H4 (cell line): ENCODE measurements at regions not wholly inside any gene's neighbourhood (a gene's known extent, or its start where the extent isn't known, plus 50 kb on each side); places are given as distances from the start of the nearest gene placed in this dataset.
"Not testable (repeated sequence)": the region's sequence is repeated elsewhere in the genome, so short reads cannot be mapped to it uniquely, and the experiment has no call there.

ENCODE experiments used
- DNase-seq: peaks from one replicate; pipeline ENCODE4 v3.0.0-alpha.2; 2015; ENCODE audit warnings: low spot score

GRCh38 chr16:29330623-29331022 is 75.9 kb downstream of the NPIPB11 start:
- not testable (repeated sequence) for DNase-seq

- peak; percentile 31 for DNase-seq
These were observed 78.0 kb downstream of the NPIPB11 start for GRCh38 chr16:29328528-29328927.

DNA sequence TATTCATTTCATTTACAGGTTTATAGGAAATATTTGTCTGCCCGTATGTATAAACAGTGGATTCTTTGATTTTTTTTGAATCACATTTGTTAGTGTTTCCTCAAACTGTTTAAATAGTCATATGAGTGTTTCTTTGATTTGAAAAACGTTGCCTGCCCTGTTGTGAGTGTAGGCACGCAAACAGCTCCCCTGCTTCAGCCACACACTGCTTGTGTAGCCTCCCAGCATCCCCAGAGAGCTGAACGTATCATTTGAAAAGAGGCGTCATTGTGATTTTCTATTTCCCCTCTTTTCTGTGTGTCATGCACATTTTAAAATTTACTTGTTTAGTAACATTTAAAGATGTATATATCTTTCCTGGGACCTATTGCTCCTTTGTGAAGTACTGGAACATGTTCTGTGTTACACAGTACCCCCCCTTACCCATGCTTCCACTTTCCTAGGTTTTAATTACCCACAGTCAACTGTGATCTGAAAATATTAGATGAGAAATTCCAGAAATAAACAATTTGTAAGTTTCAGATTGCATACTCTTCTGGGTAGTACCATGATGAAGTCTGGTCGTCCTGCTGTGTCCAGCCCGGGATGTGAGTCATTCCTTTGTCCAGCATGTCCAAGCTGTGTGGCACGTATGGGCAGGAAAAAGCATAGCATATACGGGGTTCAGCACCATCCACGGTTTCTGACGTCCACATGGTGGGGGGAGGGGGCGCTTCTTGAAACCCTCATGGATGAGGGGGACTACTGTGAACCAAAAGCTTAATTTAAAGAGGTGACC is 78.7 kb downstream of the NPIPB11 start:
- peak; percentile 43 for DNase-seq

GRCh38 chr16:29326164-29327125 is 80.1 kb downstream of the NPIPB11 start:
- DNase-seq: not testable (repeated sequence)

GRCh38 chr16:29323725-29324124 is 82.8 kb downstream of the NPIPB11 start:
- DNase-seq: not testable (repeated sequence)

- no peak for DNase-seq
These were observed 84.9 kb downstream of the NPIPB11 start for GRCh38 chr16:29321585-29321984.

- no peak for DNase-seq
These were observed 85.5 kb downstream of the NPIPB11 start for GRCh38 chr16:29321000-29321393.

GRCh38 chr16:29320274-29320999 is 86.1 kb downstream of the NPIPB11 start:
- no peak for DNase-seq

GRCh38 chr16:29319726-29320125 is 86.8 kb downstream of the NPIPB11 start:
- no peak for DNase-seq

DNA sequence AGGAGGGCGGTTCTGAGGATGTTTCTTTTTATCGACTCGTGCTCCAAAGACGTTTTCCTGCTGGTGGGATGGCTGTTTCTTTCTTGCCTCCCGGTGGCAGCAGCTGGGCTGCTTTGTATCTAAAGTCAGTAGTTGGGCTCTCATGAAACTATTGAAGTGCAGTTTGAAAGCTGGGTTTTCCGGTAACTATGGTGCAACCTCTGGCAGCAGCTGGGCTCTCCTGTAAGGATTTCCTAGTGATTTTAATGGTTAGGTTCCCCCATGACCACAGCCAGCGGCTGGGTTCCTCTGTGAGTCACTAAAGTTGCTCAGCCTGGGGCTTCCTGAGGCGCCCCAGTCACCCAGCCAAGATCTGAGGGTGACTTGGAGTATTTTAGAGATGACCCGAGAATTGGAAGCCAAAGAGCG is 87.9 kb downstream of the NPIPB11 start:
- peak; percentile 64 for DNase-seq

GRCh38 chr16:29318037-29318436 is 88.5 kb downstream of the NPIPB11 start:
- DNase-seq: no peak

GRCh38 chr16:29317269-29317668 is 89.2 kb downstream of the NPIPB11 start:
- no peak for DNase-seq

DNA sequence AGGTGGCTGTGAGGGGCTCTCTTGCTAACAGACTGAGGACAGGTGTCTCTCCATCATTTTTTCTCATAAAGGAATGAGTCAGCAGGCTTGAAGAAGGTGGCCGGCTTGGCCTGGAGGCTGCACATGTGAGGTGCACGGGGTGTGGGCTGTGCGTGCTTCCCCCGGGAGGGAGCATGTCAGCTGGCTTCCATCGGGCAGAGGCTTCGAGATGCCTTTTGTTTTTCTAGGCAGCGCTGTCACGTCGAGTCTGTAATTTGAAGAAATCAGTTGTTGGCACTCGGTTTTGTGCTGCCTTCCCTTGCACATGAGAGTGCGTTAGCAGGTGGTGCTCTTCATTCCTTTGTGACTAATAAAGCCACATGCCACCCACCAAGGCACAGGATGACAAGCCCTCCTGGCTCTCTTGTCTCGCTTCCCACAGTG is 89.7 kb downstream of the NPIPB11 start:
- DNase-seq: no peak

DNA sequence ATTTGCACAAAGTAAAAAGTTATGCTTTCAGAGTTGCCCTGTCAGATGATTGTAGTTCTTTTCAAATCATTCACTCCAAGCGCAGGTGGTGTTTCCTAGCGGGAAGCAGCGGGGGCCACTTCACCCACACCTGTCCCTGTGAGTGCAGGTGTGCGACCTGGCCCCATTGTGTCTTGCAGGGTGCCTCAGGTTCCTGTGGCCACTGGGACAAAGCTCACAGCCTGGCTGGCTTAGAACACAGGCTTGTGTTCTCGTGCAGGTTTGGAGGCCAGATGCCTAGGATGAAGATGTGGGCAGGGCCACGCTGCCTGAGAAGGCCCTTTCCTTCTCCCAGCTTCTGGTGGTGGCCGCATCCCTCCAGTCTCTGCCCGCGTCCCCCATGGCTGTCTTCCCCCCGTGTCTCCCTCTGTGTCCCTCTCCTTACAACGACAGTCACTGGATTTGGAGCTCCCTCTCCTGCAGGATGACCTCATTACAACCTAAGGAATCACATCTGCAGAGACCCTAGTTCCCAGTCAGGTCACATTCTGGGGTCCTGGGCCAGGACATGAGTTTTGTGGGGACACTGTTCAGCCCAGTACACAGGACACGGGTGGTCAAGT is 90.5 kb downstream of the NPIPB11 start:
- no peak for DNase-seq

- no peak for DNase-seq
These were observed 91.5 kb downstream of the NPIPB11 start for GRCh38 chr16:29315046-29315445.

GRCh38 chr16:29314292-29314934 is 92.1 kb downstream of the NPIPB11 start:
- no peak for DNase-seq

GRCh38 chr16:29313559-29314048 is 92.9 kb downstream of the NPIPB11 start:
- DNase-seq: no peak

DNA sequence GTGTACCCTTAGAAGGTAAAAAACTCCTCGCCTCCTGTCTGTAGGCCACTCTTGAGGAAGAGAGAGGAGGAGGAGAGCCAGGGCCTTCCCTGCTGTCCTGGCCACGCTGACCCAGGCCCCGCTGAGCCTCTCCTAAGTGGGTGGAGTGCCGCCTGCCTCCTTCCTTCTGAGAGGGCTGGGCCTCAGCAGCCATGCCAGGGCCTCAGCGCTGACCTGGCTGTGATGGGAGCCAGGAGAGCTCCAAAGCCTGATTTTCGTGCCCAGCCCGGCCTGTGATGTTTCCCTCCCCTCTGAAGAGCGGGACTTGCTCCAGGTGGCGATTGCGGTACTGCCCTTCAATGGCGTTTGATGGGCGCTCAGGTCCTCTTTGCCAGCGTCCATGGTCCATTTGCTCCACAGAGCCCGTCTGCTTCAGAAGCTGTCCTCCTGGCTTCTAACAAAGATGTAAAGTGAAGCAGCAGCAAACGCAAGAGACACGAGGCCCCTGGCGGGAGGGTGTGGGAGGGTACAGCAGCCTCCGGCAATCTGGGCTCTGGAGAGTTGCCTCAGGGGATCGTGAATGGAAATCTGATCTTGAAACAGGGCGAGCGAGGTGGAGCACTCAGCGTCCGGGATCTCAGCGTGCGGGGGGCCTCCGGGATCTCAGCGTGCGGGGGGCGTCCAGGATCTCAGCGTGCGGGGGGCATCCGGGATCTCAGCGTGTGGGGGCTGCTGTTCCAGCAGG is 93.5 kb downstream of the NPIPB11 start:
- DNase-seq: no peak

DNA sequence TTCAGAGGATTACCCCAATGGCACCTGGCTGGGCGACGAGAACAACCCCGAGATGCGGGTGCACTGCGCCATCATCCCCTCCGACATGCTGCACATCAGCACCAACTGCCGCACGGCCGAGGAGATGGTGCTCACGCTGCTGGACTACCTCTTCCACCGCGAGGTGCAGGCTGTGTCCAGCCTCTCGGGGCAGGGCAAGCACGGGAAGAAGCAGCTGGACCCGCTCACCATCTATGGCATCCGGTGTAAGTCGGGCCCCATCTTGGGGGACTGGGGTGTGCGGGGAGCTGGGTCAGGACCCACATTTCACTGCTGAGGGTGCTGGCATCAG is 94.2 kb downstream of the NPIPB11 start:
- DNase-seq: not testable (repeated sequence)
